K562 (cell line): ENCODE measurements at regions not wholly inside any gene's neighbourhood (a gene's known extent, or its start where the extent isn't known, plus 50 kb on each side); places are given as distances from the start of the nearest gene placed in this dataset.

Experiments used
- EHMT2 ChIP-seq: fragments of 450-650 bp; IDR thresholded peaks from 2 replicates; pipeline ENCODE4 v1.6.1; 2018; ENCODE audit warnings: antibody characterized with exemption
- ETV6 ChIP-seq, 3 experiments: fragments of 150-350 bp in 1 of 3; sonication (generic) in 1 of 3; formaldehyde crosslinking in 1 of 3; IDR thresholded peaks; 2 replicates each; pipeline versions ENCODE4 v1.6.1 to v1.8.0; 2014 to 2022; ENCODE audit warnings: borderline replicate concordance in 2 of 3, low read depth in 2 of 3, antibody characterized with exemption in 1 of 3, low read length in 1 of 3, mild to moderate bottlenecking in 1 of 3, missing genetic modification reagents in 1 of 3
- ILK ChIP-seq: fragments of 450-650 bp; IDR thresholded peaks from 2 replicates; pipeline ENCODE4 v1.6.1; 2016; ENCODE audit warnings: missing genetic modification characterization, low read depth, mild to moderate bottlenecking, missing compliant biosample characterization, moderate library complexity, borderline replicate concordance
- NELFE ChIP-seq: IDR thresholded peaks from 2 replicates; pipeline ENCODE4 v1.6.1; 2011; ENCODE audit warnings: mild to moderate bottlenecking; ENCODE audit not compliant: insufficient read depth, insufficient read length
- NFIC ChIP-seq: fragments of 450-650 bp; IDR thresholded peaks from 2 replicates; pipeline ENCODE4 v1.6.1; 2017; ENCODE audit warnings: mild to moderate bottlenecking, inconsistent platforms
- TEAD4 ChIP-seq, 2 experiments: sonication (generic) in 1 of 2; formaldehyde crosslinking in 1 of 2; IDR thresholded peaks; 2 replicates each; pipeline versions ENCODE4 v1.6.1 to v1.8.0; 2012 to 2022; ENCODE audit warnings: borderline replicate concordance in 1 of 2, inconsistent platforms in 1 of 2, low read length in 1 of 2, mild to moderate bottlenecking in 1 of 2, missing genetic modification reagents in 1 of 2
- TF ChIP-seq, protein P1 (sequence below), 3 experiments: IDR thresholded peaks in 2 of 3; conservative IDR thresholded peaks in 1 of 3; 2 replicates each; pipeline ENCODE4 v1.5.1; 2011 to 2012; ENCODE audit warnings: low read length in 3 of 3, mild to moderate bottlenecking in 3 of 3, control low read depth in 2 of 3, improper control_type of control experiment in 1 of 3, inconsistent platforms in 1 of 3, low read depth in 1 of 3, mixed read lengths in 1 of 3, moderate library complexity in 1 of 3; ENCODE audit not compliant: insufficient read depth in 2 of 3
- TF ChIP-seq, protein P2 (sequence below), 2 experiments: fragments of 450-650 bp; formaldehyde crosslinking in 1 of 2; IDR thresholded peaks; 2 replicates each; pipeline versions ENCODE4 v1.4.0 to v1.6.1; 2014 to 2020; ENCODE audit warnings: mild to moderate bottlenecking in 2 of 2, borderline replicate concordance in 1 of 2, low read depth in 1 of 2

DNA sequence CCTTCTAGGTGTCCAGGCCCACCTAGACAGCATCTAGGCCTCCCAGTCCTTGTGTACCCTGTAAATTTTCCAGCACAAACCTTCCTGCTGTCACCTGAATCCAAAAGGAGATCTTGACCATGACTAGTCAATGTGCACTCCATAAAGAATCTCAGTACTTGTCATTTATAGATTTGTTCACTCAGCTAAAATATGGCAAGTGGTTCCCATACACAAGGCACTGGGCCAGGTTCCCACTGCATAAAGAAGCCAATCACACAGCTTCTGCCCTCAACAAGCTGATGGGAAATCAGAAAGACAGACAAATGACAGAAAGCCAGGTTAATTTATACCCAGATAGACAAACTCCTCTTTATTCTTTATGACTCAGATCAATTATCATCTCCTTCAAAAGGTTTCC lies 526.8 kb downstream of the CD83 start:
- TF ChIP-seq ETV6 (IDR thresholded peaks at IDR 0.05; ENCODE audit: borderline replicate concordance in 1 of 2, low read depth in 2 of 2, low read length in 1 of 2) (no peak), ETV6 (CRISPR knock-in tag; IDR thresholded peaks at IDR 0.05; ENCODE audit: borderline replicate concordance) (no peak), ILK (tag) (no peak), TEAD4 (IDR thresholded peaks at IDR 0.05; ENCODE audit: low read length) (no peak), TEAD4 (CRISPR knock-in tag; IDR thresholded peaks at IDR 0.05; ENCODE audit: borderline replicate concordance) (no peak), NELFE (no peak), NFIC (no peak), EHMT2 (no peak)
- TF ChIP-seq, protein P1, sequence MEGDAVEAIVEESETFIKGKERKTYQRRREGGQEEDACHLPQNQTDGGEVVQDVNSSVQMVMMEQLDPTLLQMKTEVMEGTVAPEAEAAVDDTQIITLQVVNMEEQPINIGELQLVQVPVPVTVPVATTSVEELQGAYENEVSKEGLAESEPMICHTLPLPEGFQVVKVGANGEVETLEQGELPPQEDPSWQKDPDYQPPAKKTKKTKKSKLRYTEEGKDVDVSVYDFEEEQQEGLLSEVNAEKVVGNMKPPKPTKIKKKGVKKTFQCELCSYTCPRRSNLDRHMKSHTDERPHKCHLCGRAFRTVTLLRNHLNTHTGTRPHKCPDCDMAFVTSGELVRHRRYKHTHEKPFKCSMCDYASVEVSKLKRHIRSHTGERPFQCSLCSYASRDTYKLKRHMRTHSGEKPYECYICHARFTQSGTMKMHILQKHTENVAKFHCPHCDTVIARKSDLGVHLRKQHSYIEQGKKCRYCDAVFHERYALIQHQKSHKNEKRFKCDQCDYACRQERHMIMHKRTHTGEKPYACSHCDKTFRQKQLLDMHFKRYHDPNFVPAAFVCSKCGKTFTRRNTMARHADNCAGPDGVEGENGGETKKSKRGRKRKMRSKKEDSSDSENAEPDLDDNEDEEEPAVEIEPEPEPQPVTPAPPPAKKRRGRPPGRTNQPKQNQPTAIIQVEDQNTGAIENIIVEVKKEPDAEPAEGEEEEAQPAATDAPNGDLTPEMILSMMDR (IDR thresholded peaks at IDR 0.05 in 2 of 3, conservative IDR thresholded peaks at IDR 0.05 in 1 of 3; ENCODE audit: insufficient read depth in 2 of 3, low read depth in 1 of 3, low read length in 3 of 3), result no peak
- TF ChIP-seq, protein P2, sequence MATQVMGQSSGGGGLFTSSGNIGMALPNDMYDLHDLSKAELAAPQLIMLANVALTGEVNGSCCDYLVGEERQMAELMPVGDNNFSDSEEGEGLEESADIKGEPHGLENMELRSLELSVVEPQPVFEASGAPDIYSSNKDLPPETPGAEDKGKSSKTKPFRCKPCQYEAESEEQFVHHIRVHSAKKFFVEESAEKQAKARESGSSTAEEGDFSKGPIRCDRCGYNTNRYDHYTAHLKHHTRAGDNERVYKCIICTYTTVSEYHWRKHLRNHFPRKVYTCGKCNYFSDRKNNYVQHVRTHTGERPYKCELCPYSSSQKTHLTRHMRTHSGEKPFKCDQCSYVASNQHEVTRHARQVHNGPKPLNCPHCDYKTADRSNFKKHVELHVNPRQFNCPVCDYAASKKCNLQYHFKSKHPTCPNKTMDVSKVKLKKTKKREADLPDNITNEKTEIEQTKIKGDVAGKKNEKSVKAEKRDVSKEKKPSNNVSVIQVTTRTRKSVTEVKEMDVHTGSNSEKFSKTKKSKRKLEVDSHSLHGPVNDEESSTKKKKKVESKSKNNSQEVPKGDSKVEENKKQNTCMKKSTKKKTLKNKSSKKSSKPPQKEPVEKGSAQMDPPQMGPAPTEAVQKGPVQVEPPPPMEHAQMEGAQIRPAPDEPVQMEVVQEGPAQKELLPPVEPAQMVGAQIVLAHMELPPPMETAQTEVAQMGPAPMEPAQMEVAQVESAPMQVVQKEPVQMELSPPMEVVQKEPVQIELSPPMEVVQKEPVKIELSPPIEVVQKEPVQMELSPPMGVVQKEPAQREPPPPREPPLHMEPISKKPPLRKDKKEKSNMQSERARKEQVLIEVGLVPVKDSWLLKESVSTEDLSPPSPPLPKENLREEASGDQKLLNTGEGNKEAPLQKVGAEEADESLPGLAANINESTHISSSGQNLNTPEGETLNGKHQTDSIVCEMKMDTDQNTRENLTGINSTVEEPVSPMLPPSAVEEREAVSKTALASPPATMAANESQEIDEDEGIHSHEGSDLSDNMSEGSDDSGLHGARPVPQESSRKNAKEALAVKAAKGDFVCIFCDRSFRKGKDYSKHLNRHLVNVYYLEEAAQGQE (IDR thresholded peaks at IDR 0.05; ENCODE audit: borderline replicate concordance), result no peak
- TF ChIP-seq, protein P2 (CRISPR knock-in tag; IDR thresholded peaks at IDR 0.05; ENCODE audit: low read depth), result no peak
